GM18526 (cell line): ENCODE measurements at regions not wholly inside any gene's neighbourhood (a gene's known extent, or its start where the extent isn't known, plus 50 kb on each side); places are given as distances from the start of the nearest gene placed in this dataset.
A peak's percentile ranks its signal among the peaks of the same experiment; 100 is the strongest.

Source experiments
- POLR2A ChIP-seq: IDR thresholded peaks from 3 replicates; pipeline ENCODE4 v1.6.1; 2011; ENCODE audit not compliant: insufficient read length; ENCODE audit errors: extremely low read depth

DNA sequence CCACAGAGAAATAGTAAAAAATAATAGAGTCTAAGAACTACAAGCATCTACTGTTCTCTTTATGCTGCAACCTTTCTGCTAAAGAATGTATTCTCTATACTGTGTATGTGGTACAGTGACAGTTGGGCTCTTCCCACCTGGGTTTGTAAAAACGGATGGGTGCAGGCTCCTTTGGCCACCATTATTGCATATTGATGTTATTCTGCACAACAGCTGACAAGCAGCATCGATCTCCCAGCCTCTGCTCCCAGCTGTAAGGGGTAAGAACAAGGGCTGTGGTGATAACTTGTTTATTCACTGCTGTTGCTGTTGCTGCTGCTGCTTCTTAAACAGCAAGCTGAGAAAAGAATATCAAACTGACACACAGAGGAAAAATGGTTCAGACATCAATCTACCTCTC, 56.1 kb downstream of the KCNRG start:
- no peak for TF ChIP-seq POLR2A

- TF ChIP-seq POLR2A: no peak
Observed at GRCh38 chr13:50072676-50073075, 57.4 kb downstream of the KCNRG start.

DNA sequence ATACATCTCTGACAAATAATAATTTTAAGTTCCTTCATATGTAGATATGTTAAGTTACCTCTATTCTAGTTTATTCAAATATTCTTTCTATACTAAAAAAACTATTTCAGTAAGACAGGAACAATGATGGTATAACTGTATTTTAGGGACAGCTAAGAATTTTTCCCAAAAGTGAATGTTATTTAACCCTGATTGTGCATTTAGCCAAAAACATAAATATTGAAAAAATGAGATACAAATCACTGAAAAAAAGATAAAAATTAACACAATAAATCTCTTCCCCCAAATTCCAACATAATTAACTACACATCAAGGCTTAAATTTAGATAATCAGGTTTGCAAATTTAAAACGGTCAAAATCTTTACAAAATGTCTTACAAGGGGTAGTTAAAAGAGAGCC, 58.1 kb downstream of the KCNRG start:
- TF ChIP-seq POLR2A: no peak

GRCh38 chr13:50074843-50075242, 59.6 kb downstream of the KCNRG start:
- no peak for TF ChIP-seq POLR2A

DNA sequence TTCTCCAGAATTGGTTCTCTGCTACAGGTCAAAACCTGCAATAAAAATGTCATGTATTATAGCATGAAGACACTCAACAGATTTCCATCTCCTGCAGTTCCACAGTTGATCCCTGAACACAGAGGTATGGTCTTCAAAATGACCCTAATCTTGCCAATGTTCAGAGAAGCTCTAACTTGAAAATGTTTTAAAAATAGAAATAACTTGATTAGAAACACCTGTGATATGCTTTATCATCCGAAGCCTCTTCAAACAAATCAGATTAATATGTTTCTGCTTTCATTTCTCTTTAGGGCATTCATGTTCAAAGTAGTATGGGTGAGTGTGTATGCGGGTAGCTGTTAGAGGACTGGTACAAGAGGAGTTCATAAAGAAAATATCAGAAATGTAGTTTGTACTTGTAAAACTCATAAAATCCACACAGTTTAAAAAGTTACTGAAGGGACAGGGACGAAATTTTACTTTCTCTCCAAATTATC, 60.4 kb downstream of the KCNRG start:
- TF ChIP-seq POLR2A: no peak

DNA sequence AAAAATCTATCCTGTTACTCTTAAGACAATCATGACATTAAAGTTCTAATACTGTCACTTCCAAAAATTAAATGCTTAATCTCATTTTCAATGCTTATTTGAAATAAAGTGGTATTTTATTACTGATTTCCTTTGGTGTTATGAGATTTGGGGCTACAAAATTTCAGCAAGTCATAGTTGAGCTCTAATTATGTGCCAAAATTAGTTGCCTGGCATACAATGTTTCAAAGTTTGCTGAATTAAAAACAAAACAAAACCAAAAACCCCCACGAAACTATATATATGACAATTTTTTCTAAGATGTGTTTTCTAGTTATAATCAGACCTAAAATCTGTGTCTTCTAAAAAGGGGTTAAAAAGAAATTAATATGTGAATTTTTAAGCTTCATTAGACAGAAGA, 62.2 kb downstream of the KCNRG start:
- TF ChIP-seq POLR2A: no peak

DNA sequence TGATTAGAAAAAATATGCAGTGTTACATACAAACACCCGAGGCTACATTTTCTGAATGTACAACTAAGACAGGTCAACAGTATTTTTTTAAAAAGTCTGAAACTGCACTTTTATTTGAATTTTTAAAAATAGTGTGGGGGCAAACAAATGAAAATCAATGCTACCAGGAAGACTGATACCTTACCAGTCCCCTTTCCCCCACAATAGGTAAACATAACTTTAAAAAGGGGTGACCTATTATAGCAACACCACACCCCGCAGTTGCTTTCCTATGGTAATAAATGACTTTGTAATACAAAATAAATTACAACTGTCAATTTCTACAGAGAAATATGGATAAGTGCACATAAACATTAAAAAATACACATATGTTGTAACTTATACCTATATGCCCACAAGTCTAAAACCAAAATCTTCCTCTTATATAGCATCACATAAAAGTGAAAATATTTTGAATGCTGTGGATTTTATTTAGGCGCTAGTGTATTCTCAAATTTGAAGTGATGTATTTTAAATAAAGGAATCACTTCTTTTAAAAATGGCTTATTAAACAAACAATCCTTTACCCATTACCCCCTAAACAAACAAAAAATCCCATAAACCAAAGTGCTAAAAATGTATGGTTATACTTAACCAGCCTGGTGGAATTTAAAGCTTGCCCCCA, 63.1 kb downstream of the KCNRG start:
- TF ChIP-seq POLR2A: no peak

- no peak for TF ChIP-seq POLR2A
Observed at GRCh38 chr13:50078895-50079654, 63.8 kb downstream of the KCNRG start.

DNA sequence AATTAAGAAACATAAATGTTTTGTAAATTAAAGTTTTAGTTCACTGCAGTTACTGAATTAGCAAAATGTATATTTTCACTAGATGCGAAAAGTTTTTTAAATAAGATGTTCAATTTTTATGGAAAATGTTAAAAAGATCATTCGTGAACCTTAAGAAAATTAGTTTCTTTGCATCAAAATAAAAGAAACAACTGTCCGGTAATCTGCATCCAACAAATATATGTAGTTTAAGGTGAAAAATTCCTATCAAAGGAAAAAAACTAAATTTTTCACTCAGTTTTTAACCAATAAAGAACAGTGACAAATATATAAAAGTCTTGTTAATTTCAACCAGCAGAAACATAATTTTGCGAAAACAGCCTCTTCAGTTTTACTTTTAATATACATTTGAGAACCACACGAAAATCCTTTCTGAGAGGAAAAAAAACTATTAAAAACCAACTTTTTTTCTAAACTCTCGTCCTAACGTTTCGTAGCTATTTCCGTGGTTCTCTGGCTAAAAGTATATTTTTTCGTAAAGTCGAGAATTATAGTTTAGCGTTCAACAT, 64.5 kb downstream of the KCNRG start:
- no peak for TF ChIP-seq POLR2A

GRCh38 chr13:50080203-50080910, 65.1 kb downstream of the KCNRG start:
- TF ChIP-seq POLR2A: no peak

GRCh38 chr13:50080911-50081678, 65.9 kb downstream of the KCNRG start:
- no peak for TF ChIP-seq POLR2A

DNA sequence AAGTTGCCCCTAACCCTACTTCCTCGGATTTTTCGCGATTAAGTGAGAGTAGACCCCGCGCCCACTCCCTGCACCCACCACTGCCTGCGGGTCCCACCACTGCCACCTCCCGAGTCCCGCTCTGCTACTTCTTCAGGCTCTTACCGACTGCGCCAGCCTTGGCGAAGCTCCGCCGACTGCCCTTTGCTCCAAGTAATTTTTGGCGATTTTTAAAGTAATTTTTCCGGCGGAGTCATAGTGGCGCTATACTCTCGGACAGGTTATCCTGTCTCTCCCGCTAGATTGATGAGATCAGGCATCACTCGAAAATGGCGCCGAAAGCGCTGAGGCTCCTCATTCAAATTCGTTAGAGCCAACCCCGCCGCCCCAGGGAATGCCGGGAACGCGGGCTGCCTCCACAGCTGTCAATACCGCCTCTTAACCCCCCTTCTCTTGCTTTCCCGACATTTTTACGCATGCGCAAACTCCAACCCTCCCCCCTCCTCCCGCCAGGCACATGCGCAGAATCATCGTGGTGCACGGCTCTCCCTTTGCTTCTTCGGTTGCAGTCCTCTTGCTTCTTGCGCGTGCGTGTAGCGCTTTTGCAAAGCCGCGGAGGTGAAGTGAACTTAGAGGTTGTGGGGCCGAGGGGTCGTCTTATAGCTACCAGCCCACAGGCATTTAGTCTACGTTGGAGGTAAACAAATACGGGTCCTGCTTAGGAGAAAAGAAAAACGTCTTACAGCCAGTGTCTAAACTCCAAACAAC, 66.6 kb downstream of the KCNRG start:
- peak; percentile 52 for TF ChIP-seq POLR2A

- peak; percentile 42 for TF ChIP-seq POLR2A
Observed at GRCh38 chr13:50082426-50083281, 67.4 kb downstream of the KCNRG start.
